ENCODE measurements at regions not wholly inside any gene's neighbourhood (a gene's known extent, or its start where the extent isn't known, plus 50 kb on each side); places are given as distances from the start of the nearest gene placed in this dataset.

GRCh38 chr6:168916576-168917211 is 337.0 kb downstream of the THBS2 start:
- no TSS peak for BruUV-seq (replicated peaks)
- intact Hi-C loops (cut with micrococcal nuclease; ENCODE audit: unreplicated experiment): loop anchor here (1.0 kb wide), 1 partner anchor 21 kb away; no protein-coding TSS in a partner anchor
- H3K36me3 Mint-ChIP-seq (ENCODE audit: insufficient read depth, unreplicated experiment): no peaks in the 10 kb centered on the region
- no peaks in the 10 kb centered on the region for H3K9me3 ChIP-seq
- ChIA-PET CTCF (no interaction called here), POLR2A (no interaction called here)
- peaks cover 15% of the 10 kb centered on the region for H3K9me3 Mint-ChIP-seq (ENCODE audit: unreplicated experiment)
- no peaks in the 10 kb centered on the region for H3K27me3 Mint-ChIP-seq (ENCODE audit: insufficient read depth, unreplicated experiment)
- no peaks in the 10 kb centered on the region for H3K36me3 ChIP-seq (ENCODE audit: control insufficient read depth, insufficient read depth, low read length)
- no peaks in the 10 kb centered on the region for H3K27me3 ChIP-seq (replicated peaks; ENCODE audit: control insufficient read depth, insufficient read depth, low read length)
- TF ChIP-seq CTCF (IDR thresholded peaks at IDR 0.05; ENCODE audit: insufficient read depth in 1 of 2, low read depth in 1 of 2, low read length in 1 of 2, severe bottlenecking in 1 of 2, unreplicated experiment in 1 of 2): no peak
- no peak for DNase-seq
- no peak overlapping the region for H3K27ac Mint-ChIP-seq (ENCODE audit: unreplicated experiment)
- H3K4me1 ChIP-seq: peaks cover 10% of the 10 kb centered on the region
- no peak overlapping the region for H3K4me3 Mint-ChIP-seq (ENCODE audit: unreplicated experiment)
- H3K4me1 Mint-ChIP-seq (ENCODE audit: low read depth, unreplicated experiment): peaks cover 25% of the 10 kb centered on the region
- no peak overlapping the region for H3K4me3 ChIP-seq (ENCODE audit: low read depth, low read length)

- Mint-ChIP-seq H3K4me1 (ENCODE audit: low read depth, unreplicated experiment) (peaks cover 25% of the 10 kb centered on the region), H3K9me3 (ENCODE audit: unreplicated experiment) (peaks cover 21% of the 10 kb centered on the region), H3K36me3 (ENCODE audit: insufficient read depth, unreplicated experiment) (no peaks in the 10 kb centered on the region), H3K4me3 (ENCODE audit: unreplicated experiment) (no peak overlapping the region), H3K27me3 (ENCODE audit: insufficient read depth, unreplicated experiment) (no peaks in the 10 kb centered on the region), H3K27ac (ENCODE audit: unreplicated experiment) (no peak overlapping the region)
- H3K36me3 ChIP-seq (ENCODE audit: control insufficient read depth, insufficient read depth, low read length): no peaks in the 10 kb centered on the region
- no peak for TF ChIP-seq CTCF (IDR thresholded peaks at IDR 0.05; ENCODE audit: insufficient read depth in 1 of 2, low read depth in 1 of 2, low read length in 1 of 2, severe bottlenecking in 1 of 2, unreplicated experiment in 1 of 2)
- no peaks in the 10 kb centered on the region for H3K27me3 ChIP-seq (replicated peaks; ENCODE audit: control insufficient read depth, insufficient read depth, low read length)
- POLR2A ChIA-PET: no interaction called here
- H3K4me1 ChIP-seq: peaks cover 10% of the 10 kb centered on the region
- no peaks in the 10 kb centered on the region for H3K9me3 ChIP-seq
- intact Hi-C loops (cut with micrococcal nuclease; ENCODE audit: unreplicated experiment): loop anchor here (1.0 kb wide), 1 partner anchor 21 kb away; no protein-coding TSS in a partner anchor
- no TSS peak for BruUV-seq (replicated peaks)
- H3K4me3 ChIP-seq (ENCODE audit: low read depth, low read length): no peak overlapping the region
- CTCF ChIA-PET: no interaction called here
- DNase-seq: peak in 1 of 2 experiments; percentile 29
Observed at GRCh38 chr6:168915855-168916254, 337.8 kb downstream of the THBS2 start.

GRCh38 chr6:168915242-168915641 is 338.4 kb downstream of the THBS2 start:
- Mint-ChIP-seq H3K36me3 (ENCODE audit: insufficient read depth, unreplicated experiment) (no peaks in the 10 kb centered on the region), H3K27ac (ENCODE audit: unreplicated experiment) (no peak overlapping the region), H3K4me1 (ENCODE audit: low read depth, unreplicated experiment) (peaks cover 25% of the 10 kb centered on the region), H3K9me3 (ENCODE audit: unreplicated experiment) (peaks cover 23% of the 10 kb centered on the region), H3K27me3 (ENCODE audit: insufficient read depth, unreplicated experiment) (no peaks in the 10 kb centered on the region), H3K4me3 (ENCODE audit: unreplicated experiment) (no peak overlapping the region)
- POLR2A ChIA-PET: no interaction called here
- Histone ChIP-seq H3K36me3 (ENCODE audit: control insufficient read depth, insufficient read depth, low read length) (no peaks in the 10 kb centered on the region), H3K4me3 (ENCODE audit: low read depth, low read length) (no peak overlapping the region), H3K27me3 (replicated peaks; ENCODE audit: control insufficient read depth, insufficient read depth, low read length) (no peaks in the 10 kb centered on the region), H3K9me3 (no peaks in the 10 kb centered on the region), H3K4me1 (peaks cover 10% of the 10 kb centered on the region)
- CTCF ChIA-PET: no interaction called here
- intact Hi-C loops (cut with micrococcal nuclease; ENCODE audit: unreplicated experiment): no loop called here
- no TSS peak for BruUV-seq (replicated peaks)
- no peak for TF ChIP-seq CTCF (IDR thresholded peaks at IDR 0.05; ENCODE audit: insufficient read depth in 1 of 2, low read depth in 1 of 2, low read length in 1 of 2, severe bottlenecking in 1 of 2, unreplicated experiment in 1 of 2)
- peak in 1 of 2 experiments; percentile 11 for DNase-seq
